PC-9 (cell line): ENCODE measurements at regions not wholly inside any gene's neighbourhood (a gene's known extent, or its start where the extent isn't known, plus 50 kb on each side); places are given as distances from the start of the nearest gene placed in this dataset.

Source experiments
- BruUV-seq: library from RNA; stranded (reverse); fragments of 400-500 nt; replicated peaks from 2 replicates; lab custom pipeline; 2021; lab: Mats Ljungman, UMichigan
- CTCF ChIA-PET: fragments of 300-600 bp; sonication (Branson Sonifier 250); formaldehyde crosslinking; loops from one replicate; lab custom pipeline; 2022; ENCODE audit warnings: antibody characterized with exemption; lab: Charles Lee
- POLR2A ChIA-PET: fragments of 300-600 bp; sonication (Branson Sonifier 250); formaldehyde crosslinking; loops from one replicate; lab custom pipeline; 2022; ENCODE audit warnings: antibody characterized with exemption; ENCODE audit not compliant: unreplicated experiment; lab: Charles Lee
- DNase-seq, 2 experiments: peaks; one replicate each; pipeline versions ENCODE4 v3.0.0 to v3.0.0-alpha.2; 2015 to 2022; ENCODE audit warnings: mixed read lengths in 1 of 2
- H2AFZ ChIP-seq: fragments of 200-600 bp; sonication (generic); 2 replicates; pipeline ENCODE4 v1.8.1; 2017; ENCODE audit warnings: antibody characterized with exemption
- H3F3A ChIP-seq: fragments of 200-600 bp; sonication (generic); 2 replicates; pipeline ENCODE4 v1.8.1; 2017; ENCODE audit warnings: antibody characterized with exemption, mild to moderate bottlenecking, low read depth; ENCODE audit not compliant: insufficient read depth
- H3K27ac ChIP-seq: fragments of 200-600 bp; sonication (generic); 2 replicates; pipeline ENCODE4 v1.6.1; 2016; ENCODE audit warnings: mixed run types
- H3K27me3 ChIP-seq: fragments of 200-600 bp; sonication (generic); 2 replicates; pipeline ENCODE4 v1.6.1; 2016; ENCODE audit warnings: low read depth, mixed run types; ENCODE audit not compliant: insufficient read depth
- H3K36me3 ChIP-seq: fragments of 200-600 bp; sonication (generic); 2 replicates; pipeline ENCODE4 v1.6.1; 2016; ENCODE audit warnings: low read depth, mixed run types
- H3K4me1 ChIP-seq: fragments of 200-600 bp; sonication (generic); replicated peaks from 2 replicates; pipeline ENCODE4 v1.6.1; 2016; ENCODE audit warnings: mixed run types; ENCODE audit not compliant: insufficient read depth
- H3K4me2 ChIP-seq: fragments of 200-600 bp; sonication (generic); 2 replicates; pipeline ENCODE4 v1.6.1; 2017; ENCODE audit warnings: mixed run types
- H3K4me3 ChIP-seq: fragments of 200-600 bp; sonication (generic); 2 replicates; pipeline ENCODE4 v1.6.1; 2016; ENCODE audit warnings: mixed run types
- H3K79me2 ChIP-seq: fragments of 200-600 bp; sonication (generic); 2 replicates; pipeline ENCODE4 v1.6.1; 2017; ENCODE audit warnings: low read depth, mixed run types
- H3K9me2 ChIP-seq: fragments of 200-600 bp; sonication (generic); 2 replicates; pipeline ENCODE4 v1.8.1; 2017; ENCODE audit warnings: mild to moderate bottlenecking; ENCODE audit not compliant: insufficient read depth
- H3K9me3 ChIP-seq: fragments of 200-600 bp; sonication (generic); 2 replicates; pipeline ENCODE4 v1.8.1; 2016; ENCODE audit warnings: low read depth; ENCODE audit not compliant: insufficient read depth
- H4K20me1 ChIP-seq: fragments of 200-600 bp; sonication (generic); 2 replicates; pipeline ENCODE4 v1.8.1; 2017; ENCODE audit not compliant: insufficient read depth
- CTCF ChIP-seq: fragments of 200-600 bp; sonication (generic); conservative IDR thresholded peaks from 2 replicates; pipeline ENCODE4 v1.6.1; 2017; ENCODE audit warnings: mixed run types, antibody characterized with exemption, mild to moderate bottlenecking, moderate library complexity
- EZH2 ChIP-seq: fragments of 200-600 bp; sonication (generic); IDR thresholded peaks from 2 replicates; pipeline ENCODE4 v1.8.0; 2017; ENCODE audit warnings: antibody characterized with exemption, low read depth
- intact Hi-C: fragments of 100-400 bp; cut with micrococcal nuclease; formaldehyde crosslinking; loops from one replicate; pipeline ENCODE4 v1.10.0; 2022; ENCODE audit not compliant: unreplicated experiment

- TF ChIP-seq EZH2 (no peak), CTCF (no peak)
- Histone ChIP-seq H3K9me2 (no peaks in the 10 kb centered on the region), H3K4me3 (no peak overlapping the region), H3K27ac (no peak overlapping the region), H3F3A (no peaks in the 10 kb centered on the region), H3K4me2 (no peak overlapping the region), H4K20me1 (no peaks in the 10 kb centered on the region), H3K27me3 (no peaks in the 10 kb centered on the region), H3K9me3 (no peaks in the 10 kb centered on the region), H3K4me1 (no peaks in the 10 kb centered on the region), H3K36me3 (no peaks in the 10 kb centered on the region), H3K79me2 (no peaks in the 10 kb centered on the region), H2AFZ (no peak overlapping the region)
- ChIA-PET POLR2A (no interaction called here), CTCF (no interaction called here)
- no TSS peak for BruUV-seq
- intact Hi-C loops, result no loop called here
- no peak for DNase-seq
Measured at GRCh38 chr5:68873198-68873597, 220.6 kb upstream of the SLC30A5 start.

- no peaks in the 10 kb centered on the region for H3K9me2 ChIP-seq
- no peak overlapping the region for H2AFZ ChIP-seq
- no peaks in the 10 kb centered on the region for H3K27me3 ChIP-seq
- no peaks in the 10 kb centered on the region for H3K36me3 ChIP-seq
- H3K4me1 ChIP-seq, result no peaks in the 10 kb centered on the region
- TF ChIP-seq CTCF, result no peak
- TF ChIP-seq EZH2, result no peak
- H3K79me2 ChIP-seq, result no peaks in the 10 kb centered on the region
- no peak for DNase-seq
- H3K9me3 ChIP-seq, result no peaks in the 10 kb centered on the region
- H3K27ac ChIP-seq, result no peak overlapping the region
- intact Hi-C loops, result no loop called here
- BruUV-seq, result no TSS peak
- H3K4me3 ChIP-seq, result no peak overlapping the region
- no peak overlapping the region for H3K4me2 ChIP-seq
- ChIA-PET CTCF (no interaction called here), POLR2A (no interaction called here)
- no peaks in the 10 kb centered on the region for H4K20me1 ChIP-seq
- no peaks in the 10 kb centered on the region for H3F3A ChIP-seq
Measured at GRCh38 chr5:68875351-68875750, 218.5 kb upstream of the SLC30A5 start.

- BruUV-seq, result no TSS peak
- intact Hi-C loops, result no loop called here
- Histone ChIP-seq H3K4me1 (no peaks in the 10 kb centered on the region), H3K9me2 (no peaks in the 10 kb centered on the region; the same call in 1 of the 2 replicates), H4K20me1 (no peaks in the 10 kb centered on the region), H3K27me3 (no peaks in the 10 kb centered on the region), H3K27ac (no peak overlapping the region), H3K36me3 (no peaks in the 10 kb centered on the region), H3F3A (no peaks in the 10 kb centered on the region), H3K4me3 (no peak overlapping the region), H3K4me2 (no peak overlapping the region), H3K9me3 (no peaks in the 10 kb centered on the region), H2AFZ (no peak overlapping the region), H3K79me2 (no peaks in the 10 kb centered on the region)
- no peak for DNase-seq
- POLR2A ChIA-PET, result no interaction called here
- no peak for TF ChIP-seq EZH2
- TF ChIP-seq CTCF, result no peak
- CTCF ChIA-PET, result no interaction called here
Measured at GRCh38 chr5:68883436-68883835, 210.4 kb upstream of the SLC30A5 start.
